IMR-90 (cell line): ENCODE measurements at regions not wholly inside any gene's neighbourhood (a gene's known extent, or its start where the extent isn't known, plus 50 kb on each side); places are given as distances from the start of the nearest gene placed in this dataset.

Source experiments
- ATAC-seq: fragments of 200-7000 bp; cut with Tn5 transposase; 2 replicates; pipeline ENCODE4 v1.9.1; 2020; ENCODE audit warnings: low read depth, mild to moderate bottlenecking, moderate library complexity
- BruUV-seq: library from RNA; stranded (reverse); fragments of 400-500 nt; replicated peaks from 2 replicates; lab custom pipeline; 2021; lab: Mats Ljungman, UMichigan
- CTCF ChIA-PET: fragments of 300-600 bp; formaldehyde crosslinking; extraction: SDS; loops from one replicate; lab custom pipeline; 2021; ENCODE audit warnings: antibody characterized with exemption; lab: Yijun Ruan, JAX
- POLR2A ChIA-PET: fragments of 300-600 bp; sonication (Branson Sonifier 250); formaldehyde crosslinking; loops from one replicate; lab custom pipeline; 2022; ENCODE audit warnings: antibody characterized with exemption; ENCODE audit not compliant: unreplicated experiment; lab: Charles Lee
- DNase-seq: peaks from one replicate; pipeline ENCODE4 v3.0.0; 2013
- H2AFZ ChIP-seq: replicated peaks from 2 replicates; pipeline ENCODE3; 2013; ENCODE audit warnings: low read length, mild to moderate bottlenecking; ENCODE audit not compliant: poor library complexity
- H2AK5ac ChIP-seq: 2 replicates; pipeline ENCODE4 v1.6.1; 2013; ENCODE audit warnings: low read depth, low read length, inconsistent platforms
- H2AK9ac ChIP-seq: replicated peaks from 2 replicates; pipeline ENCODE3; 2013; ENCODE audit warnings: mild to moderate bottlenecking, low read depth, low read length, moderate library complexity; ENCODE audit not compliant: poor library complexity
- H2BK120ac ChIP-seq: 2 replicates; pipeline ENCODE4 v1.6.1; 2013; ENCODE audit warnings: low read depth, low read length, inconsistent platforms
- H2BK15ac ChIP-seq: 3 replicates; pipeline ENCODE4 v1.6.1; 2013; ENCODE audit warnings: low read depth, low read length, inconsistent platforms
- H2BK20ac ChIP-seq: 2 replicates; pipeline ENCODE4 v1.6.1; 2013; ENCODE audit warnings: low read depth, mild to moderate bottlenecking, inconsistent platforms, low read length, moderate library complexity
- H2BK5ac ChIP-seq: 2 replicates; pipeline ENCODE4 v1.6.1; 2013; ENCODE audit warnings: mild to moderate bottlenecking, low read depth, low read length, inconsistent platforms; ENCODE audit not compliant: poor library complexity, severe bottlenecking
- H3K14ac ChIP-seq: replicated peaks from 2 replicates; pipeline ENCODE4 v1.6.1; 2013; ENCODE audit warnings: low read depth, low read length, inconsistent platforms
- H3K18ac ChIP-seq: 2 replicates; pipeline ENCODE4 v1.6.1; 2013; ENCODE audit warnings: low read depth, low read length, control low read depth
- H3K23ac ChIP-seq: 2 replicates; pipeline ENCODE4 v1.6.1; 2013; ENCODE audit warnings: low read depth, low read length, inconsistent platforms
- H3K27ac ChIP-seq: 2 replicates; pipeline ENCODE4 v1.5.1; 2013; ENCODE audit warnings: mild to moderate bottlenecking, control low read depth, low read length; ENCODE audit not compliant: insufficient read depth
- H3K27me3 ChIP-seq: 2 replicates; pipeline ENCODE4 v1.6.1; 2013; ENCODE audit warnings: low read length; ENCODE audit not compliant: control insufficient read depth, insufficient read depth
- H3K36me3 ChIP-seq: 2 replicates; pipeline ENCODE4 v1.6.1; 2013; ENCODE audit warnings: low read length, mixed read lengths; ENCODE audit not compliant: control insufficient read depth, insufficient read depth
- H3K4ac ChIP-seq: 2 replicates; pipeline ENCODE4 v1.6.1; 2013; ENCODE audit warnings: low read depth, low read length, inconsistent platforms
- H3K4me1 ChIP-seq: 2 replicates; pipeline ENCODE4 v1.6.1; 2013; ENCODE audit warnings: low read length, mixed read lengths; ENCODE audit not compliant: control insufficient read depth, insufficient read depth
- H3K4me2 ChIP-seq: 2 replicates; pipeline ENCODE4 v1.6.1; 2013; ENCODE audit warnings: low read depth, mild to moderate bottlenecking, control low read depth, low read length, moderate library complexity
- H3K4me3 ChIP-seq: 2 replicates; pipeline ENCODE4 v1.5.1; 2013; ENCODE audit warnings: low read depth, mild to moderate bottlenecking, control low read depth, low read length, moderate library complexity; ENCODE audit not compliant: insufficient read depth
- H3K56ac ChIP-seq: 2 replicates; pipeline ENCODE4 v1.6.1; 2013; ENCODE audit warnings: low read length, inconsistent platforms; ENCODE audit not compliant: insufficient read depth; ENCODE audit errors: extremely low read depth
- H3K79me1 ChIP-seq, 2 experiments: 2 replicates each; pipeline ENCODE4 v1.6.1; 2013; ENCODE audit warnings: low read length in 2 of 2, inconsistent platforms in 1 of 2, low read depth in 1 of 2
- H3K9ac ChIP-seq: 2 replicates; pipeline ENCODE4 v1.6.1; 2013; ENCODE audit warnings: low read depth, low read length, control low read depth
- H3K9me1 ChIP-seq: 2 replicates; pipeline ENCODE4 v1.6.1; 2013; ENCODE audit warnings: low read length, inconsistent platforms; ENCODE audit not compliant: insufficient read depth
- H3K9me3 ChIP-seq: 2 replicates; pipeline ENCODE4 v1.6.1; 2013; ENCODE audit warnings: low read length; ENCODE audit not compliant: control insufficient read depth, insufficient read depth
- H4K20me1 ChIP-seq: 2 replicates; pipeline ENCODE4 v1.6.1; 2013; ENCODE audit warnings: low read length, inconsistent platforms; ENCODE audit not compliant: insufficient read depth
- H4K5ac ChIP-seq: 2 replicates; pipeline ENCODE4 v1.6.1; 2013; ENCODE audit warnings: mild to moderate bottlenecking, low read depth, low read length, control low read depth
- H4K8ac ChIP-seq, 2 experiments: 2 replicates each; pipeline ENCODE4 v1.6.1; 2013; ENCODE audit warnings: low read depth in 2 of 2, low read length in 2 of 2, control low read depth in 1 of 2, inconsistent platforms in 1 of 2
- H4K91ac ChIP-seq: 2 replicates; pipeline ENCODE4 v1.6.1; 2013; ENCODE audit warnings: low read depth, low read length, inconsistent platforms; ENCODE audit not compliant: insufficient read depth
- CEBPB ChIP-seq: IDR thresholded peaks from 2 replicates; pipeline ENCODE4 v1.6.1; 2012; ENCODE audit warnings: low read depth, low read length, improper control_type of control experiment
- CHD1 ChIP-seq: IDR thresholded peaks from 2 replicates; pipeline ENCODE4 v1.6.1; 2012; ENCODE audit warnings: low read depth, low read length, improper control_type of control experiment
- CTCF ChIP-seq: conservative IDR thresholded peaks from 2 replicates; pipeline ENCODE4 v1.5.1; 2012; ENCODE audit warnings: mild to moderate bottlenecking, low read depth, low read length, improper control_type of control experiment
- MAFK ChIP-seq: IDR thresholded peaks from 2 replicates; pipeline ENCODE4 v1.6.1; 2012; ENCODE audit warnings: low read depth, low read length, improper control_type of control experiment
- MAZ ChIP-seq: IDR thresholded peaks from 2 replicates; pipeline ENCODE4 v1.6.1; 2012; ENCODE audit warnings: low read depth, mild to moderate bottlenecking, low read length, improper control_type of control experiment, moderate library complexity, borderline replicate concordance
- NFE2L2 ChIP-seq: fragments of 150-350 bp; IDR thresholded peaks from 2 replicates; pipeline ENCODE4 v1.6.1; 2016; ENCODE audit warnings: low read depth, mild to moderate bottlenecking, low read length
- POLR2A ChIP-seq: IDR thresholded peaks from 2 replicates; pipeline ENCODE4 v1.6.1; 2012; ENCODE audit warnings: mild to moderate bottlenecking, low read depth, low read length
- RCOR1 ChIP-seq: IDR thresholded peaks from 2 replicates; pipeline ENCODE4 v1.6.1; 2012; ENCODE audit warnings: mild to moderate bottlenecking, low read length, improper control_type of control experiment; ENCODE audit not compliant: insufficient replicate concordance
- RFX5 ChIP-seq: IDR thresholded peaks from 2 replicates; pipeline ENCODE4 v1.8.0; 2012; ENCODE audit warnings: low read depth, mild to moderate bottlenecking, low read length, moderate library complexity
- SMC3 ChIP-seq: fragments of 150-350 bp; IDR thresholded peaks from 2 replicates; pipeline ENCODE4 v1.6.1; 2016; ENCODE audit warnings: low read depth, mild to moderate bottlenecking, antibody characterized with exemption, low read length, moderate library complexity
- WGBS, 2 experiments: methylation state at CpG; one replicate each; pipeline versions ENCODE4 v1.1.5 to v1.1.7; 2013; ENCODE audit warnings: missing lambda C conversion rate in 2 of 2; ENCODE audit not compliant: insufficient read length in 1 of 2; ENCODE audit errors: extremely low coverage in 2 of 2; 5-methylcytosine and 5-hydroxymethylcytosine counted together
- dilution Hi-C: fragments of 300-500 bp; cut with HindIII; formaldehyde crosslinking; loops from one replicate; pipeline ENCODE4 v1.14.3; 2018; ENCODE audit warnings: low sequenced_read_pairs; ENCODE audit not compliant: unreplicated experiment
- in situ Hi-C: fragments of 300-500 bp; cut with MboI; formaldehyde crosslinking; loops from 3 replicates; pipeline ENCODE4 v1.14.3; 2019; ENCODE audit warnings: low sequenced_read_pairs, inconsistent platforms, mixed read lengths
- intact Hi-C: fragments of 100-400 bp; cut with micrococcal nuclease; formaldehyde crosslinking; loops from 2 replicates; pipeline ENCODE4 v1.10.0; 2022

DNA sequence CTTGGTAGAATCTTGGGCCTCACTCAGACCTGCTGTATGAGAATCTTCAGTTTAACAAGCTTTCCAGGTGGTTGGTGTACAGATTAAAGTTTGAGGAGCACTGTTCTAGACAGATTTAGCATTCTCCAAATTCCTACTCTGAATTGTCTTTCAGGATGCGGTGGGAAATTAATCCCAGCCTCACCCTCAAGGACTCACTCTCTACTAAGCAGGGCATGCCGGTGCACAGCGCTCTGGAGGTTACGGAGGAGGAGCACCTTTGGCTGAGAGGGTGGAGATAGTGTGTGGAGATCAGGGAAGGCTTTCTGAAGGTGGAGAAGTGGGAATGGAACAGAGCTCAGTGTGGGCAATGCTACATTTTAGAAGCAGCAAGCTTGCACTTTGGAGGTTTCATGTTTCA lies 359.2 kb downstream of the LRATD1 start:
- Histone ChIP-seq H3K9ac (no peak overlapping the region), H2BK5ac (no peak overlapping the region), H2BK20ac (no peak overlapping the region), H3K4me2 (no peak overlapping the region), H4K91ac (no peak overlapping the region), H3K4ac (no peak overlapping the region), H4K5ac (no peak overlapping the region), H3K9me3 (no peaks in the 10 kb centered on the region), H3K14ac (no peak overlapping the region), H3K9me1 (no peaks in the 10 kb centered on the region), H4K20me1 (no peaks in the 10 kb centered on the region), H2AK9ac (no peak overlapping the region), H3K18ac (no peak overlapping the region), H2BK15ac (no peak overlapping the region), H3K27me3 (no peaks in the 10 kb centered on the region), H3K56ac (no peak overlapping the region), H2BK120ac (no peak overlapping the region), H4K8ac (no peak overlapping the region), H3K4me1 (no peaks in the 10 kb centered on the region), H3K79me1 (no peaks in the 10 kb centered on the region), H3K27ac (no peak overlapping the region), H3K36me3 (no peaks in the 10 kb centered on the region), H2AK5ac (no peak overlapping the region), H3K23ac (no peak overlapping the region), H2AFZ (no peak overlapping the region), H3K4me3 (no peak overlapping the region)
- intact Hi-C loops, result no loop called here
- WGBS, 2 experiments, result no CpG with 5 or more reads among the region's 4 CpGs
- TF ChIP-seq MAZ (no peak), RCOR1 (no peak), CTCF (no peak), SMC3 (no peak), CHD1 (no peak), MAFK (no peak), POLR2A (no peak), CEBPB (no peak), NFE2L2 (no peak), RFX5 (no peak)
- CTCF ChIA-PET, result no interaction called here
- in situ Hi-C loops, result no loop called here
- DNase-seq (no peak), ATAC-seq (no peak)
- dilution Hi-C loops, result no loop called here
- POLR2A ChIA-PET, result no interaction called here
- no TSS peak for BruUV-seq
